Natural killer cell (primary cell): ENCODE measurements at regions not wholly inside any gene's neighbourhood (a gene's known extent, or its start where the extent isn't known, plus 50 kb on each side); places are given as distances from the start of the nearest gene placed in this dataset.
"Not testable (repeated sequence)": the region's sequence is repeated elsewhere in the genome, so short reads cannot be mapped to it uniquely, and the experiment has no call there.

ENCODE experiments used
- ATAC-seq, 3 donors: fragments of 150-1000 bp in 2 of 3; fragments of 200-7000 bp in 1 of 3; cut with Tn5 transposase; 1 replicate in 1 of 3; 2 replicates in 2 of 3; pipeline ENCODE4 v1.10.0; 2021; ENCODE audit warnings: mild to moderate bottlenecking in 2 of 3, moderate library complexity in 2 of 3
- DNase-seq, 2 donors: peaks; one replicate each; pipeline versions ENCODE4 v3.0.0 to v3.0.0-alpha.2; 2013 to 2021; ENCODE audit warnings: mixed read lengths in 1 of 2
- H3K27ac ChIP-seq: one replicate; pipeline ENCODE4 v1.5.1; 2013; ENCODE audit warnings: mild to moderate bottlenecking, low read length
- H3K27me3 ChIP-seq: one replicate; pipeline ENCODE4 v1.6.1; 2013; ENCODE audit warnings: low read length; ENCODE audit not compliant: control insufficient read depth, insufficient read depth
- H3K36me3 ChIP-seq: one replicate; pipeline ENCODE4 v1.6.1; 2013; ENCODE audit warnings: low read length; ENCODE audit not compliant: control insufficient read depth, insufficient read depth
- H3K4me1 ChIP-seq: one replicate; pipeline ENCODE4 v1.6.1; 2013; ENCODE audit warnings: low read length; ENCODE audit not compliant: control insufficient read depth, insufficient read depth
- H3K4me3 ChIP-seq: one replicate; pipeline ENCODE4 v1.5.1; 2013; ENCODE audit warnings: low read length
- H3K9me3 ChIP-seq: one replicate; pipeline ENCODE4 v1.6.1; 2013; ENCODE audit warnings: low read length; ENCODE audit not compliant: control insufficient read depth, insufficient read depth
- H3K27ac Mint-ChIP-seq, 2 donors: one replicate each; pipeline ENCODE4 v1.8.0; 2022; ENCODE audit warnings: mild to moderate bottlenecking in 2 of 2, mixed read lengths in 2 of 2, moderate library complexity in 1 of 2
- H3K27me3 Mint-ChIP-seq, 2 donors: one replicate each; pipeline ENCODE4 v1.8.0; 2022; ENCODE audit warnings: low read depth in 2 of 2, mixed read lengths in 2 of 2
- H3K36me3 Mint-ChIP-seq: one replicate; pipeline ENCODE4 v1.8.0; 2022; ENCODE audit warnings: mixed read lengths
- H3K4me1 Mint-ChIP-seq, 2 donors: one replicate each; pipeline ENCODE4 v1.8.0; 2022; ENCODE audit warnings: mixed read lengths in 2 of 2
- H3K4me3 Mint-ChIP-seq: one replicate; pipeline ENCODE4 v1.8.0; 2022; ENCODE audit warnings: mild to moderate bottlenecking, moderate library complexity, mixed read lengths
- H3K9me3 Mint-ChIP-seq, 2 donors: one replicate each; pipeline ENCODE4 v1.8.0; 2022; ENCODE audit warnings: mixed read lengths in 2 of 2
- WGBS: methylation state at CpG from one replicate; pipeline ENCODE4 v1.1.7; 2013; ENCODE audit warnings: missing lambda C conversion rate; ENCODE audit not compliant: insufficient coverage; 5-methylcytosine and 5-hydroxymethylcytosine counted together
- intact Hi-C: fragments of 100-400 bp; cut with micrococcal nuclease; formaldehyde crosslinking; loops from one replicate; pipeline ENCODE4 v1.14.2; 2022
- TF ChIP-seq, protein P1 (sequence below): fragments of 200-600 bp; IDR thresholded peaks from one replicate; pipeline ENCODE4 v1.8.0; 2022; ENCODE audit warnings: antibody characterized with exemption

DNA sequence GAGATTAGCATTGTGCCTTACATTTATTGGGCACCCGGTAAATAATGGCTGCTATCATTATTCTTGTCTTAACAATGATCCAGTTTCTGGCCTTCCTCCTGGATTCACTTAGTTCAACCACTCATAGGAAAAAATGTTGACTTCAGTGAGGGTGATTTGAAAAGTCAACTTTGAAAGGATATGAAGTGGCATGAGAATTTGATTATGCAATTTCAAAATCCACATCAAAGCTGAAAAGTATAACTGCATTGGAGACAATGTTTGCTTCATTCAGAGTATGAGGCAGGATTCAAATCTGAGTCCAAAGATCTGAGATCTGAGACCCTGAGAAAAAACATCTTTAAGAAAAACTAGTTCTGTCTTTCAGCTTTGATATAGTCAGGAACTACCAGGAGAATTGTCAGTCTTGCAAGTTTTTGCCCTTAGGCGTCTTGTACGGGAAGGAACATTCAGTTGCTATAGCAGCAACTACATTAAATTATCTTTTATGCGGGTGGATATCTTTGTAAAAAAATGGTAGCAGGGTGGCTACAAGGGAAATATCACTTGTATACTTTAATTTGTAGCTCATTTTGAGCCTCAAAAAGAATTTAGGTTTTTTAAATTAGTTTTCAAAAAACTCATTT is 587.5 kb upstream of the LCORL start:
- Mint-ChIP-seq H3K9me3 (peaks cover 4 to 6% of the 10 kb centered on the region in 2 donors), H3K4me3 (no peak overlapping the region), H3K27me3 (no peaks in the 10 kb centered on the region), H3K27ac (no peak overlapping the region), H3K4me1 (no peaks in the 10 kb centered on the region), H3K36me3 (no peaks in the 10 kb centered on the region)
- 90% methylated on average over 4 of the region's 4 CpGs for WGBS
- ATAC-seq = no peak
- Histone ChIP-seq H3K27me3 (no peaks in the 10 kb centered on the region), H3K4me1 (no peaks in the 10 kb centered on the region), H3K27ac (no peak overlapping the region), H3K4me3 (no peak overlapping the region), H3K36me3 (no peaks in the 10 kb centered on the region), H3K9me3 (no peaks in the 10 kb centered on the region)
- TF ChIP-seq, protein P1, sequence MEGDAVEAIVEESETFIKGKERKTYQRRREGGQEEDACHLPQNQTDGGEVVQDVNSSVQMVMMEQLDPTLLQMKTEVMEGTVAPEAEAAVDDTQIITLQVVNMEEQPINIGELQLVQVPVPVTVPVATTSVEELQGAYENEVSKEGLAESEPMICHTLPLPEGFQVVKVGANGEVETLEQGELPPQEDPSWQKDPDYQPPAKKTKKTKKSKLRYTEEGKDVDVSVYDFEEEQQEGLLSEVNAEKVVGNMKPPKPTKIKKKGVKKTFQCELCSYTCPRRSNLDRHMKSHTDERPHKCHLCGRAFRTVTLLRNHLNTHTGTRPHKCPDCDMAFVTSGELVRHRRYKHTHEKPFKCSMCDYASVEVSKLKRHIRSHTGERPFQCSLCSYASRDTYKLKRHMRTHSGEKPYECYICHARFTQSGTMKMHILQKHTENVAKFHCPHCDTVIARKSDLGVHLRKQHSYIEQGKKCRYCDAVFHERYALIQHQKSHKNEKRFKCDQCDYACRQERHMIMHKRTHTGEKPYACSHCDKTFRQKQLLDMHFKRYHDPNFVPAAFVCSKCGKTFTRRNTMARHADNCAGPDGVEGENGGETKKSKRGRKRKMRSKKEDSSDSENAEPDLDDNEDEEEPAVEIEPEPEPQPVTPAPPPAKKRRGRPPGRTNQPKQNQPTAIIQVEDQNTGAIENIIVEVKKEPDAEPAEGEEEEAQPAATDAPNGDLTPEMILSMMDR = no peak
- intact Hi-C loops = no loop called here
- no peak for DNase-seq

DNA sequence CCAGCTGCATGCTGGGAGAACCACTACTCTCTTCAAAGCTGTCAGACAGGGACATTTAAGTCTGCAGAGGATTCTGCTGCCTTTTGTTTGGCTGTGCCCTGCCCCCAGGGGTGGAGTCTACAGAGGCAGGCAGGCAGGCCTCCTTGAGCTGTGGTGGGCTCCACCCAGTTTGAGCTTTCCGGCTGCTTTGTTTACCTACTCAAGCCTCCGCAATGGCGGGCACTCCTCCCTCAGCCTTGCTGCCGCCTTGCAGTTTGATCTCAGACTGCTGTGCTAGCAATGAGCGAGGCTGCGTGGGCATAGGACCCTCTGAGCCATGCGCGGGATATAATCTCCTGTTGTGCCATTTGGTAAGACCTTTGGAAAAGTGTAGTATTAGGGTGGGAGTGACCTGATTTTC is 581.1 kb upstream of the LCORL start:
- ATAC-seq = not testable (repeated sequence)
- 91% methylated on average over 8 of the region's 8 CpGs for WGBS

DNA sequence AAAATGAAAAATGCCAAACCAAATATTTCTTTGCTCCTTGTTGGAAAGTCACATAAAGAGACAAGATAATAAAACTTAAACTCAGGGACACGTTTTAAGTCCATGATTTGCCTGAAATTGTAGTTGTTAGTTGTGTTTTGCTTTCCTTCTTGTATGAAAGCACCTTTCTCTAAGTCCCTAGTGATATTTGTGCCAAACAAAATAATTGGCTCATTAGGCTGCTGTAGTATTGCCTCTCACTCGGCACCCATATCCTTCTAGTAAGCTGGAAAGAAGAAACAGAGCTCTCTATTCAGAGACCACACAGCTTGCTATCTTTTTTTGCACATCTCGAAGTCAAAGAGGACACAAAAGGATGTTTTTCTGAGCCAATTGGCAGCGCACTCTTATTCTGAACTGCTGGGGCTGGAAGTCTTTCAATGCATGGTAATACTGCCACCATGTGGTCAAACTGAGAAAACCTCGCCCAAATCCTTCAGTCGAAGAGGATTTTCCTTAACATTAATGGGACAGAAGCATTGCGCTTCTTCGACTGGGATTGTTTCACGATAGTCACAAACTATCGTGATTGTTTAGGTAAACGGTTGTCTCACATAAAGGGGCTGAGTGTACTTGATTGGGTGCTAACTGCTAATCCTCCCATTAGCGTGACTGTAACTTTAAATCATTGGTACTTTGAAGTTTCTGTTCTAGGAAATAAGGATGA is 571.9 kb upstream of the LCORL start:
- no peak overlapping the region for H3K4me3 Mint-ChIP-seq
- intact Hi-C loops = loop anchor here (1.0 kb wide), 3 partner anchors 776 to 1044 kb away; no protein-coding TSS in a partner anchor
- H3K4me1 ChIP-seq = no peaks in the 10 kb centered on the region
- H3K9me3 ChIP-seq = no peaks in the 10 kb centered on the region
- H3K27me3 ChIP-seq = no peaks in the 10 kb centered on the region
- DNase-seq (peak; percentile 18 to 79), ATAC-seq (peak; percentile 55 to 71 (median 59))
- no peaks in the 10 kb centered on the region for H3K36me3 ChIP-seq
- no peaks in the 10 kb centered on the region for H3K27me3 Mint-ChIP-seq
- no peaks in the 10 kb centered on the region for H3K9me3 Mint-ChIP-seq
- H3K27ac Mint-ChIP-seq = no peak overlapping the region
- no peaks in the 10 kb centered on the region for H3K36me3 Mint-ChIP-seq
- peaks cover 7% of the 10 kb centered on the region in 2 donors for H3K4me1 Mint-ChIP-seq
- no peak overlapping the region for H3K4me3 ChIP-seq
- H3K27ac ChIP-seq = no peak overlapping the region
- 16% methylated on average over 12 of the region's 12 CpGs for WGBS
- TF ChIP-seq, protein P1 = peak; percentile 81

More for the DNA sequence above, 581.1 kb upstream of the LCORL start:
- H3K9me3 Mint-ChIP-seq, H3K4me1 Mint-ChIP-seq, H3K36me3 Mint-ChIP-seq, H3K27me3 ChIP-seq, H3K27ac Mint-ChIP-seq, H3K27ac ChIP-seq, H3K9me3 ChIP-seq, H3K4me3 Mint-ChIP-seq, H3K27me3 Mint-ChIP-seq, H3K4me3 ChIP-seq, H3K4me1 ChIP-seq, DNase-seq, H3K36me3 ChIP-seq, intact Hi-C loops: not testable (repeated sequence)

DNA sequence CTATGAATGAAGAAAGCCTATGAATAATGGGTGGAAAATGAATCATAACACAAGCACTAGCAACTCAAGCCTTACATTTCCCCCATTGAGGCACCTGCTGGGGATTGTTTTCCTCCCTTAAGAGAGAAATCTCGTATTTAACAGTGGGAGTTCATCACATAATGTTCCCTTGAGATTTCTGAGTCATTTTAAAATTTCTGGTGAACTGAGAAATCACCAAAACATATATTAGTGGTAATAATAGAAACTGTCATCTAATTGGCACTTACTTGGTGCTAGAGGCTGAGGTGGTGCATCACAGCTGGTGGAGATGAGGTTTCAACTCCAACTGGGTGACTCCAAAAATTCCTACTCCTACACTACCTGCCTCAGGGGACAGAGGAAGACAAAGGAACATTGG is 561.3 kb upstream of the LCORL start:
- H3K4me1 ChIP-seq = no peaks in the 10 kb centered on the region
- H3K36me3 Mint-ChIP-seq = no peaks in the 10 kb centered on the region
- no peaks in the 10 kb centered on the region for H3K9me3 Mint-ChIP-seq
- no peaks in the 10 kb centered on the region for H3K4me1 Mint-ChIP-seq
- intact Hi-C loops = no loop called here
- no peak overlapping the region for H3K4me3 ChIP-seq
- DNase-seq = no peak
- H3K4me3 Mint-ChIP-seq = no peak overlapping the region
- WGBS = no CpG with 5 or more reads among the region's 1 CpG
- TF ChIP-seq, protein P1 = no peak
- no peaks in the 10 kb centered on the region for H3K9me3 ChIP-seq
- ATAC-seq = no peak
- no peak overlapping the region for H3K27ac ChIP-seq
- H3K36me3 ChIP-seq = no peaks in the 10 kb centered on the region
- H3K27me3 Mint-ChIP-seq = peaks cover 7 to 8% of the 10 kb centered on the region in 2 donors
- H3K27ac Mint-ChIP-seq = no peak overlapping the region
- no peaks in the 10 kb centered on the region for H3K27me3 ChIP-seq
